GM04503 (cell line): ENCODE measurements at regions not wholly inside any gene's neighbourhood (a gene's known extent, or its start where the extent isn't known, plus 50 kb on each side); places are given as distances from the start of the nearest gene placed in this dataset.

Source experiments
- DNase-seq: peaks from one replicate; pipeline ENCODE4 v3.0.0-alpha.2; 2012; ENCODE audit warnings: low read depth

- no peak for DNase-seq
Observed at GRCh38 chr16:66137853-66138252, 228.6 kb upstream of the CDH5 start.

DNA sequence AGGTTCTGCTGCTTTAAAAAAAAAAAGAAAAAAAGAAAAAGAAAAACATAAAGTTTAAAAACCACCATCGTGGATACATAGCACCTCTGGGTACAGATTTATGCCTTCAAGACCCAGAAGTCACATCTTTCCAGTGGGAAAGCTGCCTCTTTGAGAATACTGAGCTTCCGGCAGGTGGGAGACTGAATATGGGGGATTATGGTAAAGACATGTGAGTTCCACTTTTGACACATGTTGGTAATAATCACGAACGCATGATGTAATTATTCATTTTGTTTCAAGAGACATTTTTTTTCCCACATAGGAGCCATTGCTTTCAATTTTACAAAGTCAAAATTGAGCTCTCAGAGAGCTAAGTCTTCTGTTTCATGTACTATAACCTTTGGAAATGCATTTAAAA lies 229.7 kb upstream of the CDH5 start:
- no peak for DNase-seq

- DNase-seq = no peak
Observed at GRCh38 chr16:66135838-66136237, 230.7 kb upstream of the CDH5 start.

DNA sequence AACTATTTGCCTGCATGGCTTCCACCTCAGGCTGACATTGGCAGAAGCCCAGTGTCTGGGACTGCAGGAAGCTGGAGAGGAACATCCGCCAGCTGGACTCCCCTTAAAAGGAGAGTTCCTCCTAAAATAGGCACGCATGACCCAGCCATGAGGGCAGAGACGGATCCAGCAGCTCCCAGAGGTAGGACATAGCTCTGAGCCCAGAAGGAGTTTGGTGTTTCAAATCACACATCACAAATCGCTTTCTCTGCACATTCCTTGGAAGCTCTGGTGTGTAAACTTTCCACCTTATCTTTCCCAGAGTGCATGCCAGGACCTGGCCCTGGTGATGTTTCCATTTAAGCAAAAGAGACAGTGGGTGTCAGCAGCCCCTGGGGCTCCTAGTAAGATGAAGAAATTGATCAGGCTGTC lies 231.1 kb upstream of the CDH5 start:
- DNase-seq = no peak

GRCh38 chr16:66134875-66135274 lies 231.6 kb upstream of the CDH5 start:
- no peak for DNase-seq

- DNase-seq = no peak
Observed at GRCh38 chr16:66133643-66134338, 232.7 kb upstream of the CDH5 start.

DNA sequence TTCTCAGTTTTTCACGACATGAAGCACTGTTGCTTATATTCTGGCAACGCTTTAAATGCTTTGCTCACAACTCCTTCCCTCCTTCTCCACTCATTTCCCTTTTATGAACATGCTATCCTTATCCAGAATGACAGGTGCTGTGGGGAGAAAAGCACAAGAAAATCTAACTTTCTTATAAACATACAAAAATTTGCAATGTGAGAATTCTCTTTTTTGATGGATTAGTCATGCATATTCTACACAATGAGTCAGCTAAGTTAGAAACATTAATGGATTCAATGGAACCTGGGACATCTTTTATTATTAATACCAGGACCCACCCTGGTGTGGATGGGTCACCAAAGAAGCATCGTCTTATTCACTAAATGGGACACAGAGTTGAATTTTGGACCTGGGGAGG lies 234.6 kb upstream of the CDH5 start:
- no peak for DNase-seq

DNA sequence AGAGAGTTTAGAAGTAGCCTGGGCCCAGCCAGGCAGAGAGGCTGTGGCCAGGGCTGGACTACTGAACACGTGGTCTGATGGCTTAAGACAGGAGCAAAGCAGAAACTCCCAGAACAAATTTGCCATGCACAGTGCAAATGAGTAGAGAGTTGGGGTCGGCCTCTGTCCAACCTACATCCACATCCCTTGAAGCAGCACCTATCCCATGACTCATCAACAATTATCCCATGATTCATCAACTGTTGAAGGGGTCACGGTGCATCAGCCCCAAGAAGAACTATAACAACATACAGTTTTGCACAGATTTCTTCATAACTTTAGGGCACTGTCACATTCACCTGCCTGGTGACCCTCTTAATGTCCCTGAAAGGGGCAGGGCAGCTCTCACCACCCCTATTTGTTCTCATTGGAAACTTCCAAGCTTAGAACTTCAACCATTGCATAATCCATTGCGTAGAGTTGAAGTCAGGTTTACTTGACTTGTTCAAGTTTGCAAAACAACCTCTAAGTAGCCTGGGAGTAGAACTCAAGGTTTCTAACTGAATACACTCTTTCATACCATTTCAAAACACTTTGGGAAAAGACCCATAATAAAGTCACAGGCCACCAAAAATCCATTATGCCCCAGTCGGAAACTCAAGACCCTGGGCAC lies 235.2 kb upstream of the CDH5 start:
- DNase-seq = no peak

DNA sequence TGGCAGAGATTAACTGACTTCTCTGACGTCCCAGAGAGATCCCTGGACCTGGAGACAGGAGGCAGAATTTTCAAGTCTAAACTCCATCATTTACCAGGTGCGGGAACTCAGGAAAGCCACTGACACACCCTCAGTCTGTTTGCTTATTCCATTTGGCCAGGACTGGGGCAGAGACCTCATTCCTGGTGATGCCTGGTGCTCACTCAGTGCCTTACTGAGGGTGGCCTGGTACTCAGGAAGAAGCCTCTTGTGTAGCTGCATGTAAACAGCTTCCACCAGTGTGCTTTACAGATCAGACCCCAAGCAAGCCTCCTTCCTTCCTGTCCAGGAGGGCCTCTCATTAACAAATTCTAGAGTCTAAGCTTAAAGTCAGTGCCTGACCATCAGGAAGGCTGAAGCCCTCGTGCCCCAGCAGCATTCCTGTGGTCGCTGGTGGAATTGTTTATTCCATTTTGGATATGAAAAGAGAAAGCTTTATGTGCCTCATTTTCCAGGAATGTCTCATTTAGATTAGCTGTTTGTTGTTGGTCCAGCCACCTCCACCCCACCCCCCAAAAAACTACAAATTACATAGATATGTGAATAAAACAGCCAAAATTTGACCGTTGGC lies 236.1 kb upstream of the CDH5 start:
- peak; percentile 86 for DNase-seq

DNA sequence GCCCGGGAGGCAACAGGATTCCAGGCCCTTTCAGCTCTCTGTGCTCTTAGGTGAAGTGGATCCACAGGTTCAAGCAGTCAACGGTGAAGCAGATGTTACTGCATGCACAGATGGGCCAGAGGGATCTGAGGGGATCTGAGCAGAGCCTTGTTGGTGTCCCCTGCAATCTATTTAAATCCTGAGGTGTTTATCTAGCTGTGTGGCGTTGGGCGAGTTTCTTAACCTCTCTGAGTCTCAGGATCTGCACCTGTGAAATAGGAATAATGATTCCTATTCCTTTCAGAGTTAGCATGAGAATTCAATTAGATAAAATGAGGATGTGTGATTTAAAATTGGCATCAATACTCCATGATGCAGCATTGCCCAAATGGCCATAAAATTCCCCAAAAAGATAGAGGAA lies 237.3 kb upstream of the CDH5 start:
- no peak for DNase-seq

DNA sequence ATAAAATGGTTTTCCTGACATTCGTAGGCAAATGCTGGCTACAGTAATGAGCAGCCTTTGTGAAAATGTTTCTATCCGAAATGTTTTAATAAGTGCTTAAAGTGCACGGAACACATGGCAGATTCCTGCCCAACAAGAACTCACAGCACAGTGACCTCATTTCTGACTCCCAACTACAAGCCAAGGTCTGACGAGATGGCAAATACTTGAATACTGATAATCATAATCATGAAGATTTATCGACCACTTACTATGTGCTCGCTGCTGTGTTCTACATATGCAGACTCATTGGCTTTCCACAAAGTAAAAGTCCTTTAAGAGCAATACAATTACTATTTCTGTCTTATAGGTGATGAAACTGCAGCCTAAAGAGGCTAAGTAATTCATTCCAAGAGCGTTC lies 238.1 kb upstream of the CDH5 start:
- DNase-seq = no peak

- no peak for DNase-seq
Observed at GRCh38 chr16:66127459-66128370, 238.8 kb upstream of the CDH5 start.

DNA sequence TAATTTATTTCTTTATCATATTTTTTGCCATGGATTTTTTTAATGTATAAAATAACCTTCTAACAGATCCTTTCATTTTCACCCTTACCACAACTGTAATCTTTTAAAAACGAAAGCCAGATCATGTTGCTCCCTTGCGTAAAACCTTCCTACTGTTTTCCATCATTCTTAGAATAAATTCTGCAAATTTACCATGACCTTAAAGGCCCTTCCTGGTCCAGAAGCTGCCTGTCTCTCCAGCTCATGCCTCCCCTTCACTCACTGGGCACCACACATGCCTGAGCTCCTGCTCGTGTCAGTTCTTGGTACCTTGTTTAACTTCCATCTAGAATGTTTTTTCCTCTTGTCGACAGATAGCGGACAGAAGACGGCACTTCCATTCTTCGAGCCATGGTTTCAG lies 245.0 kb upstream of the CDH5 start:
- no peak for DNase-seq

- no peak for DNase-seq
Observed at GRCh38 chr16:66120656-66121055, 245.8 kb upstream of the CDH5 start.

GRCh38 chr16:66116163-66117002 lies 250.1 kb upstream of the CDH5 start:
- no peak for DNase-seq

DNA sequence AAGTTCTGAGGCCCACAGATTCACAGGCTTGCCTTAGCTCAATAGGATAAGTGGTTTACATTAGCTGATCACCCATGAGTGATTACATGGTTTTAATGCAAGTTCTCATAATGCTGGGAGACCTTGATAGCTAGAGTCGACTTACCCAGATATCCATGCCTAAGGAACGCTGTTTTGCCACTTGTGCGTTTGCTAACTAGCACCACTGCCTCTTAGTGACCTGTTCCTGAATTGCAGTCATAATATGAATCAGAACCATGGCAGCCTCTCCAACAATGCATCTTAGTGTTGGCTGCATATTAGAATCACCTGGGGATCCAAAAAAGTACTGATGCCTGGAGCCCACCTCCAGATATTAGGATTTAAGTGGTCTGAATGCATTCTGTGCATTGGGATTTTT lies 251.1 kb upstream of the CDH5 start:
- DNase-seq = no peak

DNA sequence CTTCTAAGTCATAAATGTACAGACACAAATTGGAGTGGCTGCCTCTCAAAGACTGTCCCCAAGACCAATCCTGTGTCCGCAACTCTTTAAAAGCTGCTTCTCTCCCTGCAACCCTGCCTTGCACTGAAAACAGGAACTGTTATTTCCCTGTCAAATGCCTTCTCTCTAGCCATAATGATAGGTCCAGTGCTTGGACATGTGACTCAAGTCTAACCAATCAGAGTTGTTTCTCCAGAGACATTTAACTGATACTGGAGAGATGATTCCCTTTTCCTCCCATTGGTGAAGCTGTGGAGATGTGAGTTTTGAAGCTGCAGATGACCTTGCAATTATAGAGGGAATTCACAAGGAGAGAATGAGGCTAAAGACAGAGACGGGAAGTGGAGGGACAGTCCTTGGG lies 253.3 kb upstream of the CDH5 start:
- no peak for DNase-seq

- DNase-seq = no peak
Observed at GRCh38 chr16:66109677-66110076, 256.8 kb upstream of the CDH5 start.

DNA sequence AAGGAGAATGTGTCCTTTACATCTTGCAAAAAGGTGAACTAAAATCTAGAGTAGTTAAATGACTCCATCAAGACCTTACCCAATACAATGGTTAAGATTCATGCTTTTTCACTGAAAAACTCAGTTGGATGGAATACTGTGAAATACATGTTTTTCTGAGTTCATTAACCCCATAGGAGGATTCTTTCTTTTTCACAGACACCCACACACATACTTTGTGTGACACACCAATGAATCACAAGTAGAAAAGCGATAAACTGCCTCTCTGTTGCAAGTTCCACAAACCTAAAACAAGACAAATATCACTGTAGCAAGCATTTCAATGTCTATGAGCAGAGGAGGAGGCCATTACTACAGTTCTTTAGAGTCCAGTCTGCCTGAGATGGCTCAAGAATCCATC lies 258.8 kb upstream of the CDH5 start:
- DNase-seq = peak; percentile 80

- DNase-seq = no peak
Observed at GRCh38 chr16:66103211-66103610, 263.3 kb upstream of the CDH5 start.

DNA sequence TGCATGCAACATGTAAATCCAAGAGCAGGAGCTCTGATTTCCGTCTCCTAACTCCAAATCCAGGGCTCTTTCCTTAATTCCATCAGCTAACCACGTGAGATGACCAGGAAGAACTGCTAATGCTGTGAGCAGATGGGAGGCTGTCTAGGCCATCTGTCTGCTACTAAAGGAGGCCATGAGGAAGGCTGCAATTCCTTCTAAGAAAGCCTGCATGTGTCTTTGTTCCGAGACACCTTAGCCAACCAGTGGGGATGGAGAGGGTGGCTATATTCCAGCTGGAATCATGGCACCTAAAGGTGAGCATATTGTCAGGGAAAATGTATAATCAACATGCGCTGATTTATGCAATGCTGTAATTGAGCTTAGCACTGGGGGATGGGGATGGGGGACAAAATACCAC lies 267.2 kb upstream of the CDH5 start:
- no peak for DNase-seq

- DNase-seq = no peak
Observed at GRCh38 chr16:66097751-66098150, 268.7 kb upstream of the CDH5 start.
